ENCODE measurements at regions not wholly inside any gene's neighbourhood (a gene's known extent, or its start where the extent isn't known, plus 50 kb on each side); places are given as distances from the start of the nearest gene placed in this dataset.

DNA sequence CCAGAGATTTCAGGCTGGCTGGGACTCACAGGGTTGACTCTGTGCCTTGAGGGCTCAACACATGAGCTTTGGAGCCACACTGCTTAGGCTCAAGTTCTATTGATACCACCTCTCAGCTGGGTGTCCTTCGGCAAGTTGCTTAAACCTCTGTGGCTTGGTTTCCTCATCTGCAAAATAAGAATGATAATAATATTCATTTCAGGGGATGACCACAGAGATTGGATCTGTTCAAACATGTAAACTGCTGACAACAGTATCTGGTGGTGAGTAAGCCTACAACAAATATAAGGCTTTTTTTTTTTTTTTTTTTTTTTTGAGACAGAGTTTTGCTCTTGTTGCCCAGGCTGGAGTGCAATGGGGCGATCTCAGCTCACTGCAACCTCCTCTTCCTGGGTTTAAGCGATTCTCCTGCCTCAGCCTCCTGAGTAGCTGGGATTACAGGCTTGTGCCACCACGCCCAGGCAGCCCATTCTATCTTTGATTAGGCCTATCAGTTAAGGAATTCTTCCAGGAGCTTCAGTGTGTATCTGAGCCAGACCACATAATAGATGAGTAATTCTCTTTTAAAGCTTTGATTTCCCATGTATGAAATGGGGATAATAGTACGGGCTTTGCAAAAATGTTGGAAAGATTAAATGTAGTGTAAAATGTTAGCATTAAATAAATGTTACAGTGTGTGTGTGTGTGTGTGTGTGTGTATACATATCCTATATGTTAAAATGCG, 437.6 kb downstream of the PRDM2 start:
- TF ChIP-seq GRHL2 (CRISPR knock-in tag; IDR thresholded peaks at IDR 0.05; ENCODE audit: insufficient replicate concordance, severe bottlenecking) (no peak), CREB1 (CRISPR knock-in tag; IDR thresholded peaks at IDR 0.05) (no peak), TCF7 (CRISPR knock-in tag; IDR thresholded peaks at IDR 0.05; ENCODE audit: low read depth) (no peak), MYBL2 (CRISPR knock-in tag; IDR thresholded peaks at IDR 0.05) (no peak), RELA (CRISPR knock-in tag; IDR thresholded peaks at IDR 0.05; ENCODE audit: borderline replicate concordance) (no peak), ERG (CRISPR knock-in tag; IDR thresholded peaks at IDR 0.05) (no peak), NR3C1 (CRISPR knock-in tag; conservative IDR thresholded peaks at IDR 0.05; ENCODE audit: low read depth) (no peak), HMGA2 (CRISPR knock-in tag; IDR thresholded peaks at IDR 0.05) (no peak)
- TF ChIP-seq, protein P1, sequence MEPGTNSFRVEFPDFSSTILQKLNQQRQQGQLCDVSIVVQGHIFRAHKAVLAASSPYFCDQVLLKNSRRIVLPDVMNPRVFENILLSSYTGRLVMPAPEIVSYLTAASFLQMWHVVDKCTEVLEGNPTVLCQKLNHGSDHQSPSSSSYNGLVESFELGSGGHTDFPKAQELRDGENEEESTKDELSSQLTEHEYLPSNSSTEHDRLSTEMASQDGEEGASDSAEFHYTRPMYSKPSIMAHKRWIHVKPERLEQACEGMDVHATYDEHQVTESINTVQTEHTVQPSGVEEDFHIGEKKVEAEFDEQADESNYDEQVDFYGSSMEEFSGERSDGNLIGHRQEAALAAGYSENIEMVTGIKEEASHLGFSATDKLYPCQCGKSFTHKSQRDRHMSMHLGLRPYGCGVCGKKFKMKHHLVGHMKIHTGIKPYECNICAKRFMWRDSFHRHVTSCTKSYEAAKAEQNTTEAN (CRISPR knock-in tag; IDR thresholded peaks at IDR 0.05), result no peak
- TF ChIP-seq, protein P2, sequence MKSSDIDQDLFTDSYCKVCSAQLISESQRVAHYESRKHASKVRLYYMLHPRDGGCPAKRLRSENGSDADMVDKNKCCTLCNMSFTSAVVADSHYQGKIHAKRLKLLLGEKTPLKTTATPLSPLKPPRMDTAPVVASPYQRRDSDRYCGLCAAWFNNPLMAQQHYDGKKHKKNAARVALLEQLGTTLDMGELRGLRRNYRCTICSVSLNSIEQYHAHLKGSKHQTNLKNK (CRISPR knock-in tag; IDR thresholded peaks at IDR 0.05), result no peak
- ATAC-seq (no peak), DNase-seq (ENCODE audit: low spot score) (no peak)
- no peaks in the 10 kb centered on the region; the same call in 1 of the 2 replicates for H3K27me3 Mint-ChIP-seq (ENCODE audit: low read depth)
- POLR2A ChIA-PET, result no interaction called here
- H3K9me3 Mint-ChIP-seq, result peaks cover 17% of the 10 kb centered on the region
- CTCF ChIA-PET, result interaction anchor here (0.7 kb wide), 1 partner anchor 73 kb away, joined by 8 read pairs; no protein-coding TSS in a partner anchor
- no peak overlapping the region for H3K4me3 Mint-ChIP-seq
- peaks cover 52% of the 10 kb centered on the region for H3K4me1 Mint-ChIP-seq
- H3K27ac Mint-ChIP-seq, result no peak overlapping the region
- 0 out of 2 replicates have a peak, but pooled peaks cover 5% of the 10 kb centered on the region for H3K36me3 Mint-ChIP-seq

DNA sequence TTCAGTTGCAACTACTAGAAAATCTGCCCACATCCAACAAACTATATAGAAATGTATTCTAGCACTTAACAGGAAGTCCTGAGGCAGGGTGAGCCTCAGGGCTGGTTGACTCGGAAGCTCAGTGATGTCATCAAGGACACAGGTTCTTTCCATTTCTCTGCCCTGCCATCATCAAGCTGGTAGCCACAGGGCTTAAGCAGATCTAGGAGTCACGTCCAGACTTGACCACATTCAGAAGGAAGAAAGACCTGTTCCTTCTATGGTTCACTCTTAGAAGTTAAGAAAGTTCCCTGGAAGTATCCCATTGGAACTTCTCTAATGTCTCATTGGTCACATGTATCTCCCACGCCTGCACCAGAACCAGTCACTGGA, 438.1 kb downstream of the PRDM2 start:
- Mint-ChIP-seq H3K36me3 (0 out of 2 replicates have a peak, but pooled peaks cover 5% of the 10 kb centered on the region), H3K27ac (no peak overlapping the region)
- ATAC-seq, result no peak

More for the DNA sequence above, 438.1 kb downstream of the PRDM2 start:
- TF ChIP-seq, protein P3, sequence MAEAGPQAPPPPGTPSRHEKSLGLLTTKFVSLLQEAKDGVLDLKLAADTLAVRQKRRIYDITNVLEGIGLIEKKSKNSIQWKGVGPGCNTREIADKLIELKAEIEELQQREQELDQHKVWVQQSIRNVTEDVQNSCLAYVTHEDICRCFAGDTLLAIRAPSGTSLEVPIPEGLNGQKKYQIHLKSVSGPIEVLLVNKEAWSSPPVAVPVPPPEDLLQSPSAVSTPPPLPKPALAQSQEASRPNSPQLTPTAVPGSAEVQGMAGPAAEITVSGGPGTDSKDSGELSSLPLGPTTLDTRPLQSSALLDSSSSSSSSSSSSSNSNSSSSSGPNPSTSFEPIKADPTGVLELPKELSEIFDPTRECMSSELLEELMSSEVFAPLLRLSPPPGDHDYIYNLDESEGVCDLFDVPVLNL (CRISPR knock-in tag; IDR thresholded peaks at IDR 0.05; ENCODE audit: borderline replicate concordance, low read depth), result no peak
- TF ChIP-seq, protein P4, sequence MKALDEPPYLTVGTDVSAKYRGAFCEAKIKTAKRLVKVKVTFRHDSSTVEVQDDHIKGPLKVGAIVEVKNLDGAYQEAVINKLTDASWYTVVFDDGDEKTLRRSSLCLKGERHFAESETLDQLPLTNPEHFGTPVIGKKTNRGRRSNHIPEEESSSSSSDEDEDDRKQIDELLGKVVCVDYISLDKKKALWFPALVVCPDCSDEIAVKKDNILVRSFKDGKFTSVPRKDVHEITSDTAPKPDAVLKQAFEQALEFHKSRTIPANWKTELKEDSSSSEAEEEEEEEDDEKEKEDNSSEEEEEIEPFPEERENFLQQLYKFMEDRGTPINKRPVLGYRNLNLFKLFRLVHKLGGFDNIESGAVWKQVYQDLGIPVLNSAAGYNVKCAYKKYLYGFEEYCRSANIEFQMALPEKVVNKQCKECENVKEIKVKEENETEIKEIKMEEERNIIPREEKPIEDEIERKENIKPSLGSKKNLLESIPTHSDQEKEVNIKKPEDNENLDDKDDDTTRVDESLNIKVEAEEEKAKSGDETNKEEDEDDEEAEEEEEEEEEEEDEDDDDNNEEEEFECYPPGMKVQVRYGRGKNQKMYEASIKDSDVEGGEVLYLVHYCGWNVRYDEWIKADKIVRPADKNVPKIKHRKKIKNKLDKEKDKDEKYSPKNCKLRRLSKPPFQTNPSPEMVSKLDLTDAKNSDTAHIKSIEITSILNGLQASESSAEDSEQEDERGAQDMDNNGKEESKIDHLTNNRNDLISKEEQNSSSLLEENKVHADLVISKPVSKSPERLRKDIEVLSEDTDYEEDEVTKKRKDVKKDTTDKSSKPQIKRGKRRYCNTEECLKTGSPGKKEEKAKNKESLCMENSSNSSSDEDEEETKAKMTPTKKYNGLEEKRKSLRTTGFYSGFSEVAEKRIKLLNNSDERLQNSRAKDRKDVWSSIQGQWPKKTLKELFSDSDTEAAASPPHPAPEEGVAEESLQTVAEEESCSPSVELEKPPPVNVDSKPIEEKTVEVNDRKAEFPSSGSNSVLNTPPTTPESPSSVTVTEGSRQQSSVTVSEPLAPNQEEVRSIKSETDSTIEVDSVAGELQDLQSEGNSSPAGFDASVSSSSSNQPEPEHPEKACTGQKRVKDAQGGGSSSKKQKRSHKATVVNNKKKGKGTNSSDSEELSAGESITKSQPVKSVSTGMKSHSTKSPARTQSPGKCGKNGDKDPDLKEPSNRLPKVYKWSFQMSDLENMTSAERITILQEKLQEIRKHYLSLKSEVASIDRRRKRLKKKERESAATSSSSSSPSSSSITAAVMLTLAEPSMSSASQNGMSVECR (CRISPR knock-in tag; IDR thresholded peaks at IDR 0.05; ENCODE audit: borderline replicate concordance), result no peak
- TF ChIP-seq ZSCAN18 (CRISPR knock-in tag; IDR thresholded peaks at IDR 0.05) (no peak), SOX15 (CRISPR knock-in tag; IDR thresholded peaks at IDR 0.05) (no peak), GABPB1 (CRISPR knock-in tag; IDR thresholded peaks at IDR 0.05) (no peak), PRRX2 (CRISPR knock-in tag; IDR thresholded peaks at IDR 0.05) (no peak), TP53 (CRISPR knock-in tag; IDR thresholded peaks at IDR 0.05) (no peak)
- POLR2A ChIA-PET, result no interaction called here
- H3K9me3 Mint-ChIP-seq, result peaks cover 14% of the 10 kb centered on the region
- CTCF ChIA-PET, result interaction anchor here (0.7 to 1.0 kb wide), 2 partner anchors 44 to 73 kb away, joined by 3 to 8 read pairs; no protein-coding TSS in a partner anchor
- H3K4me3 Mint-ChIP-seq, result no peak overlapping the region
- H3K4me1 Mint-ChIP-seq, result peaks cover 52% of the 10 kb centered on the region
- no peaks in the 10 kb centered on the region; the same call in 1 of the 2 replicates for H3K27me3 Mint-ChIP-seq (ENCODE audit: low read depth)
- DNase-seq (ENCODE audit: low spot score), result no peak
